ENCODE measurements at regions not wholly inside any gene's neighbourhood (a gene's known extent, or its start where the extent isn't known, plus 50 kb on each side); places are given as distances from the start of the nearest gene placed in this dataset.

DNA sequence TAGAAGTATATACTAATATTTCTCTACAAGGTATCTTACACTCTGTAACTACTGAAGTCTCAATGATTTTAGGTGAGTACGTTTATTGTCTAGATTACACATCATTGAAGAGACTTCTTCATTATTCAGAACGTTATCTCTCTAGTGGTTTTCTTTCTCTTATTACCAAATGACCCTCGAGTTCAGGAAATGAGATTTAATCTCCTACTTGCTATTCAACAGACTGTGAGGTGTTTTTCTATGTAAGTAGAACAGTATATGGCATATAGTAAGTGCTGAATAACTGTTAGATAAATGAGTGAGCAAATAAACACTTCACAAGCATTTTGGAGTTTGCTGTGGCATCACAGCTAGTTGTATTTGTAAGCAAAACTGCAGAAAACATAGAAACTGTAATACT, 947.2 kb upstream of the SLC39A10 start:
- TF ChIP-seq, protein P1, sequence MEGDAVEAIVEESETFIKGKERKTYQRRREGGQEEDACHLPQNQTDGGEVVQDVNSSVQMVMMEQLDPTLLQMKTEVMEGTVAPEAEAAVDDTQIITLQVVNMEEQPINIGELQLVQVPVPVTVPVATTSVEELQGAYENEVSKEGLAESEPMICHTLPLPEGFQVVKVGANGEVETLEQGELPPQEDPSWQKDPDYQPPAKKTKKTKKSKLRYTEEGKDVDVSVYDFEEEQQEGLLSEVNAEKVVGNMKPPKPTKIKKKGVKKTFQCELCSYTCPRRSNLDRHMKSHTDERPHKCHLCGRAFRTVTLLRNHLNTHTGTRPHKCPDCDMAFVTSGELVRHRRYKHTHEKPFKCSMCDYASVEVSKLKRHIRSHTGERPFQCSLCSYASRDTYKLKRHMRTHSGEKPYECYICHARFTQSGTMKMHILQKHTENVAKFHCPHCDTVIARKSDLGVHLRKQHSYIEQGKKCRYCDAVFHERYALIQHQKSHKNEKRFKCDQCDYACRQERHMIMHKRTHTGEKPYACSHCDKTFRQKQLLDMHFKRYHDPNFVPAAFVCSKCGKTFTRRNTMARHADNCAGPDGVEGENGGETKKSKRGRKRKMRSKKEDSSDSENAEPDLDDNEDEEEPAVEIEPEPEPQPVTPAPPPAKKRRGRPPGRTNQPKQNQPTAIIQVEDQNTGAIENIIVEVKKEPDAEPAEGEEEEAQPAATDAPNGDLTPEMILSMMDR (conservative IDR thresholded peaks at IDR 0.05; ENCODE audit: low read length), result no peak
- TF ChIP-seq EZH2phosphoT487 (IDR thresholded peaks at IDR 0.05; ENCODE audit: borderline replicate concordance, low read depth, low read length), result no peak
